ENCODE measurements at regions not wholly inside any gene's neighbourhood (a gene's known extent, or its start where the extent isn't known, plus 50 kb on each side); places are given as distances from the start of the nearest gene placed in this dataset.

- TF ChIP-seq, protein P1, sequence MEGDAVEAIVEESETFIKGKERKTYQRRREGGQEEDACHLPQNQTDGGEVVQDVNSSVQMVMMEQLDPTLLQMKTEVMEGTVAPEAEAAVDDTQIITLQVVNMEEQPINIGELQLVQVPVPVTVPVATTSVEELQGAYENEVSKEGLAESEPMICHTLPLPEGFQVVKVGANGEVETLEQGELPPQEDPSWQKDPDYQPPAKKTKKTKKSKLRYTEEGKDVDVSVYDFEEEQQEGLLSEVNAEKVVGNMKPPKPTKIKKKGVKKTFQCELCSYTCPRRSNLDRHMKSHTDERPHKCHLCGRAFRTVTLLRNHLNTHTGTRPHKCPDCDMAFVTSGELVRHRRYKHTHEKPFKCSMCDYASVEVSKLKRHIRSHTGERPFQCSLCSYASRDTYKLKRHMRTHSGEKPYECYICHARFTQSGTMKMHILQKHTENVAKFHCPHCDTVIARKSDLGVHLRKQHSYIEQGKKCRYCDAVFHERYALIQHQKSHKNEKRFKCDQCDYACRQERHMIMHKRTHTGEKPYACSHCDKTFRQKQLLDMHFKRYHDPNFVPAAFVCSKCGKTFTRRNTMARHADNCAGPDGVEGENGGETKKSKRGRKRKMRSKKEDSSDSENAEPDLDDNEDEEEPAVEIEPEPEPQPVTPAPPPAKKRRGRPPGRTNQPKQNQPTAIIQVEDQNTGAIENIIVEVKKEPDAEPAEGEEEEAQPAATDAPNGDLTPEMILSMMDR (IDR thresholded peaks at IDR 0.05; ENCODE audit: unreplicated experiment): no peak
- H3K4me3 Mint-ChIP-seq (ENCODE audit: unreplicated experiment): no peak overlapping the region
- peaks cover 4% of the 10 kb centered on the region for H3K36me3 Mint-ChIP-seq (ENCODE audit: low read depth, unreplicated experiment)
- DNase-seq (ENCODE audit: low spot score): no peak
- H3K9me3 Mint-ChIP-seq (ENCODE audit: unreplicated experiment): no peaks in the 10 kb centered on the region
- peaks cover 14% of the 10 kb centered on the region for H3K4me1 Mint-ChIP-seq (ENCODE audit: unreplicated experiment)
- H3K27me3 Mint-ChIP-seq (ENCODE audit: unreplicated experiment): peaks cover 2% of the 10 kb centered on the region
- H3K27ac Mint-ChIP-seq (ENCODE audit: unreplicated experiment): no peak overlapping the region
These were observed 68.0 kb downstream of the MYCN start for GRCh38 chr2:16008331-16008850.

DNA sequence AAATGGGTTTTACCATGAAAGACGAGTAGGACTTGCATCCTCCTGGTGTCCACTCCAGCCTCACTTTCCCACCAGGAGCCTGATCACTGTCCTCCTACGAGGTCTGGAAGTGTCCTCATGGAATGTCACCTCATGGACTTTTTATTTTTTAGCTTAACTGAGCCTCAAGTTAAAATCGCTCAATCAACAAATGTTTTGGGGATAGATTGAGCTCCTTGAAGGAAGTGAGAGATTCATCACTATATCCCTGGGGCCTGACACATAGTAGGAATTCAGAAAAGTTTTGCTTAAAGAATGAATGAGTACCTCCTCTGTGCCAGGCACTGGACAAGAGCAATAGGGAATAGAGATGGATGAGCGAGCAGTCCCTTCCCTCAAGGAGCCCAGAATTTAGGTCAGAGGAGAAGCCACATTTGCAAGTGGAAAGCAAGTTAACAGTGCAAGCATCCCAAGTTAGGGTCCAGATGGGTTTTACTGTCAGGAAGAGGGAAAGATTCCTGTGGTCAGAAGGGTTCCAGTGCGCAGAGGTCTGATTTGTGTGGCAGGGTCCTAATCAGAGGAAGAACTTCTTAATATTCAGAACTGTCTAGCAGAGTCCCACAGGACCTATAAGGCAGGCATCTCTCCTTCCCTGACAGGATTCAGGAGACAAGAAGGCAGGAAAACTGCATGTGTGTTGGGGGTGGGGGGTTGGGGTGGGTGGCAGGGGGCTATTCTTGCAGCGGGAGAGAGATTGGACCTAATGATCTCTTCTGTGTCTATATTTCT lies 67.0 kb downstream of the MYCN start:
- Mint-ChIP-seq H3K4me1 (ENCODE audit: unreplicated experiment) (peaks cover 11% of the 10 kb centered on the region), H3K4me3 (ENCODE audit: unreplicated experiment) (no peak overlapping the region), H3K27ac (ENCODE audit: unreplicated experiment) (no peak overlapping the region), H3K9me3 (ENCODE audit: unreplicated experiment) (no peaks in the 10 kb centered on the region), H3K27me3 (ENCODE audit: unreplicated experiment) (peaks cover 2% of the 10 kb centered on the region), H3K36me3 (ENCODE audit: low read depth, unreplicated experiment) (peaks cover 4% of the 10 kb centered on the region)
- TF ChIP-seq, protein P1 (IDR thresholded peaks at IDR 0.05; ENCODE audit: unreplicated experiment): no peak
- no peak for DNase-seq (ENCODE audit: low spot score)

GRCh38 chr2:16006537-16007166 lies 66.3 kb downstream of the MYCN start:
- H3K27me3 Mint-ChIP-seq (ENCODE audit: unreplicated experiment): peaks cover 2% of the 10 kb centered on the region
- H3K4me1 Mint-ChIP-seq (ENCODE audit: unreplicated experiment): peaks cover 11% of the 10 kb centered on the region
- DNase-seq (ENCODE audit: low spot score): no peak
- no peak overlapping the region for H3K4me3 Mint-ChIP-seq (ENCODE audit: unreplicated experiment)
- TF ChIP-seq, protein P1 (IDR thresholded peaks at IDR 0.05; ENCODE audit: unreplicated experiment): no peak
- H3K36me3 Mint-ChIP-seq (ENCODE audit: low read depth, unreplicated experiment): peaks cover 4% of the 10 kb centered on the region
- H3K27ac Mint-ChIP-seq (ENCODE audit: unreplicated experiment): peak overlapping the region; percentile 4
- no peaks in the 10 kb centered on the region for H3K9me3 Mint-ChIP-seq (ENCODE audit: unreplicated experiment)

DNA sequence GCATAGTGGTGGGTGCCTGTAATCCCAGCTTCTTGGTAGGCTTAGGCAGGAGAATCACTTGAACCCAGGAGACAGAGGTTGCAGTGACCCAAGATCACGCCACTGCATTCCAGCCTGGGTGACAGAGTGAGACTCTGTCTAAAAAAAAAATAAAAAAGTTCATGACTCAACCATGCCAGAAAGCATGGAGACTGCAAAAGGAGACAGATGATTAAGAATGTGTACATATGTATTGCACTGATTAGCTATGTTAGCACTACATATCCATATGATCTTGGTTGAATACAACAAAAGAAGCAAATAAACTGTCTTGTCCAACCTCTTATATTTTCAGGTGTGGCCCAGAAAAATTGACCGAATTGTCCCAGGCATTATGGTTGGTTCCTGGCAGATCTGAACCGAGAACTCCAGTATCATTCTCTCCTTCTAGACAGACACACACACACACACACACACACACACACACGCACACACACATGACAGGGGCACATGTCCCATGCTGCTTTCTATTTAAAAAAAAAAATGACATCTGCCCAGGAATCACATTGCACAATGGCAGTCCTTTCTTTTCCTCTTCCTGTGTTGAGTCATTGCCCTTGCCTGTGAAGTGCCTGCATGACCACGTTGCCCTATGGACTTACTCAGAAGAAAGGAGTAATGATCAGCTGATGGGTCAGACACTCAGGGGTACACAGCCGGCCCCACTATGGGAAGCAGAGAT lies 65.6 kb downstream of the MYCN start:
- H3K4me1 Mint-ChIP-seq (ENCODE audit: unreplicated experiment): peaks cover 11% of the 10 kb centered on the region
- H3K4me3 Mint-ChIP-seq (ENCODE audit: unreplicated experiment): no peak overlapping the region
- TF ChIP-seq, protein P1 (IDR thresholded peaks at IDR 0.05; ENCODE audit: unreplicated experiment): no peak
- peak overlapping the region; percentile 4 for H3K27ac Mint-ChIP-seq (ENCODE audit: unreplicated experiment)
- H3K27me3 Mint-ChIP-seq (ENCODE audit: unreplicated experiment): peaks cover 2% of the 10 kb centered on the region
- no peaks in the 10 kb centered on the region for H3K9me3 Mint-ChIP-seq (ENCODE audit: unreplicated experiment)
- peaks cover 4% of the 10 kb centered on the region for H3K36me3 Mint-ChIP-seq (ENCODE audit: low read depth, unreplicated experiment)
- DNase-seq (ENCODE audit: low spot score): peak; percentile 14

All from endothelial cell (in vitro differentiated cells).